ENCODE measurements at regions not wholly inside any gene's neighbourhood (a gene's known extent, or its start where the extent isn't known, plus 50 kb on each side); places are given as distances from the start of the nearest gene placed in this dataset.

GRCh38 chr3:104711406-104711805 is 655.3 kb upstream of the ALCAM start:
- TF ChIP-seq EP300 (IDR thresholded peaks at IDR 0.05): no peak
- no peak for TF ChIP-seq POLR2AphosphoS5 (IDR thresholded peaks at IDR 0.05)

Data from sigmoid colon (tissue), 4 donors.